Thyroid gland (tissue), 4 donors: ENCODE measurements at regions not wholly inside any gene's neighbourhood (a gene's known extent, or its start where the extent isn't known, plus 50 kb on each side); places are given as distances from the start of the nearest gene placed in this dataset.

Experiments used
- DNase-seq, 2 donors: peaks; one replicate each; pipeline ENCODE4 v3.0.0-alpha.2; 2019
- H3K27ac ChIP-seq, 3 donors: fragments of 200-600 bp; sonication (generic); 1 replicate in 2 of 3; 2 replicates in 1 of 3; pipeline ENCODE4 v1.5.1; 2016 to 2019; ENCODE audit warnings: mild to moderate bottlenecking in 1 of 3, moderate library complexity in 1 of 3
- H3K27me3 ChIP-seq: fragments of 200-600 bp; sonication (generic); one replicate; pipeline ENCODE4 v1.5.1; 2019
- H3K36me3 ChIP-seq, 2 donors: fragments of 200-600 bp; sonication (generic); one replicate each; pipeline ENCODE4 v1.5.1; 2016 to 2019
- H3K4me1 ChIP-seq, 2 donors: fragments of 200-600 bp; sonication (generic); one replicate each; pipeline ENCODE4 v1.5.1; 2017 to 2019
- H3K4me3 ChIP-seq, 3 donors: fragments of 200-600 bp; sonication (generic); replicated peaks in 1 of 3; 1 replicate in 2 of 3; 2 replicates in 1 of 3; pipeline ENCODE4 v1.5.1; 2016; ENCODE audit warnings: mild to moderate bottlenecking in 1 of 3
- H3K9me3 ChIP-seq: fragments of 200-600 bp; sonication (generic); one replicate; pipeline ENCODE4 v1.5.1; 2017
- CTCF ChIP-seq, 6 experiments: fragments of 200-600 bp in 3 of 6; fragments of 450-650 bp in 3 of 6; sonication (generic) in 3 of 6; IDR thresholded peaks; one replicate each; pipeline ENCODE4 v1.5.1; 2016 to 2019; ENCODE audit warnings: antibody characterized with exemption in 6 of 6, mild to moderate bottlenecking in 2 of 6, inconsistent platforms in 1 of 6, moderate library complexity in 1 of 6
- POLR2A ChIP-seq, 2 donors: fragments of 450-650 bp; IDR thresholded peaks; one replicate each; pipeline ENCODE4 v1.6.1; 2017; ENCODE audit warnings: antibody characterized with exemption in 2 of 2, mild to moderate bottlenecking in 2 of 2, moderate library complexity in 1 of 2
- WGBS, 2 donors: methylation state at CpG; one replicate each; pipeline ENCODE4 v1.1.5; 2017; 5-methylcytosine and 5-hydroxymethylcytosine counted together
- intact Hi-C: fragments of 100-400 bp; cut with DNase I; formaldehyde crosslinking; loops from one replicate; pipeline ENCODE4 v1.15.1; 2023

GRCh38 chr15:56844471-56844870, 74.0 kb upstream of the TCF12 start:
- H3K9me3 ChIP-seq: no peaks in the 10 kb centered on the region
- H3K4me1 ChIP-seq: no peaks in the 10 kb centered on the region
- intact Hi-C loops: no loop called here
- H3K27ac ChIP-seq: no peak overlapping the region
- TF ChIP-seq CTCF (IDR thresholded peaks at IDR 0.05) (no peak), POLR2A (IDR thresholded peaks at IDR 0.05) (no peak)
- no peak for DNase-seq
- no peaks in the 10 kb centered on the region for H3K27me3 ChIP-seq
- H3K36me3 ChIP-seq: no peaks in the 10 kb centered on the region
- no peak overlapping the region for H3K4me3 ChIP-seq
- 91 to 96% methylated on average over 3 of the region's 3 CpGs for WGBS, 2 donors

- intact Hi-C loops: no loop called here
- no peaks in the 10 kb centered on the region for H3K9me3 ChIP-seq
- no peak for DNase-seq
- no peak overlapping the region for H3K27ac ChIP-seq
- H3K4me1 ChIP-seq: peaks cover 4% of the 10 kb centered on the region in 2 donors
- no peaks in the 10 kb centered on the region for H3K27me3 ChIP-seq
- H3K4me3 ChIP-seq: no peak overlapping the region
- H3K36me3 ChIP-seq: no peaks in the 10 kb centered on the region
- TF ChIP-seq POLR2A (IDR thresholded peaks at IDR 0.05) (no peak), CTCF (IDR thresholded peaks at IDR 0.05) (no peak)
These were observed 78.8 kb upstream of the TCF12 start for GRCh38 chr15:56839641-56840040.

- intact Hi-C loops: no loop called here
- DNase-seq: no peak
- H3K4me3 ChIP-seq: no peak overlapping the region
- no peaks in the 10 kb centered on the region for H3K27me3 ChIP-seq
- H3K36me3 ChIP-seq: no peaks in the 10 kb centered on the region
- no peak for TF ChIP-seq POLR2A (IDR thresholded peaks at IDR 0.05)
- TF ChIP-seq CTCF (IDR thresholded peaks at IDR 0.05): no peak
- H3K9me3 ChIP-seq: no peaks in the 10 kb centered on the region
- peaks cover 4% of the 10 kb centered on the region in 2 donors for H3K4me1 ChIP-seq
- H3K27ac ChIP-seq: no peak overlapping the region
- whole genome bisulfite sequencing, 2 donors: 76 to 77% methylated on average over 5 of the region's 5 CpGs
These were observed 79.3 kb upstream of the TCF12 start for GRCh38 chr15:56839099-56839498.

- Histone ChIP-seq H3K9me3 (no peaks in the 10 kb centered on the region), H3K27me3 (no peaks in the 10 kb centered on the region), H3K4me3 (no peak overlapping the region), H3K36me3 (no peaks in the 10 kb centered on the region), H3K4me1 (peaks cover 4% of the 10 kb centered on the region in 2 donors), H3K27ac (no peak overlapping the region)
- intact Hi-C loops: no loop called here
- 95 to 99% methylated on average over 4 of the region's 4 CpGs for whole genome bisulfite sequencing, 2 donors
- no peak for DNase-seq
- no peak for TF ChIP-seq CTCF (IDR thresholded peaks at IDR 0.05)
- TF ChIP-seq POLR2A (IDR thresholded peaks at IDR 0.05): no peak
These were observed 80.4 kb upstream of the TCF12 start for GRCh38 chr15:56838085-56838484.

GRCh38 chr15:56837273-56837672, 81.2 kb upstream of the TCF12 start:
- intact Hi-C loops: no loop called here

More at GRCh38 chr15:56837273-56837672, 81.2 kb upstream of the TCF12 start:
- Histone ChIP-seq H3K27ac (no peak overlapping the region), H3K36me3 (no peaks in the 10 kb centered on the region), H3K27me3 (no peaks in the 10 kb centered on the region), H3K4me3 (no peak overlapping the region), H3K9me3 (no peaks in the 10 kb centered on the region), H3K4me1 (peaks cover 6 to 7% of the 10 kb centered on the region in 2 donors)
- no peak for DNase-seq
- WGBS, 2 donors: 74 to 78% methylated on average over 1 of the region's 1 CpG
- no peak for TF ChIP-seq CTCF (IDR thresholded peaks at IDR 0.05)
- no peak for TF ChIP-seq POLR2A (IDR thresholded peaks at IDR 0.05)
